ENCODE measurements at regions not wholly inside any gene's neighbourhood (a gene's known extent, or its start where the extent isn't known, plus 50 kb on each side); places are given as distances from the start of the nearest gene placed in this dataset.
A peak's percentile ranks its signal among the peaks of the same experiment; 100 is the strongest.

GRCh38 chr18:7321831-7322230, 90.9 kb downstream of the LRRC30 start:
- H2AFZ ChIP-seq (ENCODE audit: insufficient read depth, low read depth, low read length, poor library complexity, severe bottlenecking) = no peak overlapping the region

GRCh38 chr18:7322817-7323485, 92.1 kb downstream of the LRRC30 start:
- no peak for DNase-seq
- no peak for TF ChIP-seq CTCF (IDR thresholded peaks at IDR 0.05)
- 43% methylated on average over 4 of the region's 8 CpGs for WGBS (ENCODE audit: insufficient coverage)
- Histone ChIP-seq H2AFZ (ENCODE audit: insufficient read depth, low read depth, low read length, poor library complexity, severe bottlenecking) (no peak overlapping the region), H3K4me2 (replicated peaks; ENCODE audit: extremely low read depth, low read length, poor library complexity, severe bottlenecking) (no peak overlapping the region), H4K20me1 (ENCODE audit: insufficient read depth, low read length) (no peaks in the 10 kb centered on the region), H3K79me2 (ENCODE audit: insufficient read depth, low read length) (no peaks in the 10 kb centered on the region), H3K9ac (ENCODE audit: insufficient read depth, low read length, poor library complexity, severe bottlenecking) (no peak overlapping the region), H3K27me3 (ENCODE audit: control insufficient read depth in 2 of 2, insufficient read depth in 2 of 2, low read length in 2 of 2) (no peaks in the 10 kb centered on the region), H3K36me3 (replicated peaks in 1 of 2; ENCODE audit: control insufficient read depth in 1 of 2, insufficient read depth in 2 of 2, low read length in 2 of 2) (no peaks in the 10 kb centered on the region), H3K4me1 (ENCODE audit: control insufficient read depth in 1 of 2, insufficient read depth in 2 of 2, low read length in 2 of 2) (no peaks in the 10 kb centered on the region), H3K9me3 (replicated peaks in 1 of 2; ENCODE audit: control insufficient read depth in 1 of 2, insufficient read depth in 1 of 2, low read length in 2 of 2) (no peaks in the 10 kb centered on the region), H3K27ac (ENCODE audit: low read depth in 1 of 2, low read length in 2 of 2) (no peak overlapping the region), H3K4me3 (replicated peaks in 1 of 3; ENCODE audit: low read depth in 2 of 3, low read length in 3 of 3) (no peak overlapping the region)
- Mint-ChIP-seq H3K9me3 (peaks cover 0 to 4% (median 0%) of the 10 kb centered on the region in 7 donors), H3K36me3 (no peaks in the 10 kb centered on the region), H3K27ac (no peak overlapping the region), H3K27me3 (ENCODE audit: low read depth in 3 of 3) (peaks cover 2 to 13% (median 3%) of the 10 kb centered on the region in 3 donors), H3K4me1 (no peaks in the 10 kb centered on the region), H3K4me3 (no peak overlapping the region)
- intact Hi-C loops (cut with micrococcal nuclease) = no loop called here

More at GRCh38 chr18:7321831-7322230, 90.9 kb downstream of the LRRC30 start:
- Histone ChIP-seq H3K4me3 (replicated peaks in 1 of 3; ENCODE audit: low read depth in 2 of 3, low read length in 3 of 3) (no peak overlapping the region), H4K20me1 (ENCODE audit: insufficient read depth, low read length) (no peaks in the 10 kb centered on the region), H3K79me2 (ENCODE audit: insufficient read depth, low read length) (no peaks in the 10 kb centered on the region), H3K27me3 (ENCODE audit: control insufficient read depth in 2 of 2, insufficient read depth in 2 of 2, low read length in 2 of 2) (no peaks in the 10 kb centered on the region), H3K4me2 (replicated peaks; ENCODE audit: extremely low read depth, low read length, poor library complexity, severe bottlenecking) (no peak overlapping the region), H3K9me3 (replicated peaks in 1 of 2; ENCODE audit: control insufficient read depth in 1 of 2, insufficient read depth in 1 of 2, low read length in 2 of 2) (no peaks in the 10 kb centered on the region), H3K27ac (ENCODE audit: low read depth in 1 of 2, low read length in 2 of 2) (no peak overlapping the region), H3K9ac (ENCODE audit: insufficient read depth, low read length, poor library complexity, severe bottlenecking) (no peak overlapping the region), H3K4me1 (ENCODE audit: control insufficient read depth in 1 of 2, insufficient read depth in 2 of 2, low read length in 2 of 2) (no peaks in the 10 kb centered on the region), H3K36me3 (replicated peaks in 1 of 2; ENCODE audit: control insufficient read depth in 1 of 2, insufficient read depth in 2 of 2, low read length in 2 of 2) (no peaks in the 10 kb centered on the region)
- no peak for DNase-seq
- intact Hi-C loops (cut with micrococcal nuclease) = no loop called here
- H3K36me3 Mint-ChIP-seq = no peaks in the 10 kb centered on the region
- TF ChIP-seq CTCF (IDR thresholded peaks at IDR 0.05) = no peak
- no peaks in the 10 kb centered on the region for H3K4me1 Mint-ChIP-seq
- peaks cover 2 to 10% (median 5%) of the 10 kb centered on the region in 3 donors for H3K27me3 Mint-ChIP-seq (ENCODE audit: low read depth in 3 of 3)
- H3K27ac Mint-ChIP-seq = no peak overlapping the region
- H3K4me3 Mint-ChIP-seq = peak overlapping the region in 1 of 2 donors; percentile 3
- peaks cover 0 to 4% (median 0%) of the 10 kb centered on the region in 7 donors for H3K9me3 Mint-ChIP-seq

Measured in CD14-positive monocyte (primary cell).